HL-60/S4 treated with retinoic acid at 250 ng/mL for 4 days and 3 days (cell line): ENCODE measurements at regions not wholly inside any gene's neighbourhood (a gene's known extent, or its start where the extent isn't known, plus 50 kb on each side); places are given as distances from the start of the nearest gene placed in this dataset.
"Not testable (repeated sequence)": the region's sequence is repeated elsewhere in the genome, so short reads cannot be mapped to it uniquely, and the experiment has no call there.

ENCODE experiments used
- in situ Hi-C: fragments of 300-500 bp; cut with MboI; formaldehyde crosslinking; loops from 2 replicates; pipeline ENCODE4 v1.7.0; 2022; ENCODE audit warnings: low sequenced_read_pairs

DNA sequence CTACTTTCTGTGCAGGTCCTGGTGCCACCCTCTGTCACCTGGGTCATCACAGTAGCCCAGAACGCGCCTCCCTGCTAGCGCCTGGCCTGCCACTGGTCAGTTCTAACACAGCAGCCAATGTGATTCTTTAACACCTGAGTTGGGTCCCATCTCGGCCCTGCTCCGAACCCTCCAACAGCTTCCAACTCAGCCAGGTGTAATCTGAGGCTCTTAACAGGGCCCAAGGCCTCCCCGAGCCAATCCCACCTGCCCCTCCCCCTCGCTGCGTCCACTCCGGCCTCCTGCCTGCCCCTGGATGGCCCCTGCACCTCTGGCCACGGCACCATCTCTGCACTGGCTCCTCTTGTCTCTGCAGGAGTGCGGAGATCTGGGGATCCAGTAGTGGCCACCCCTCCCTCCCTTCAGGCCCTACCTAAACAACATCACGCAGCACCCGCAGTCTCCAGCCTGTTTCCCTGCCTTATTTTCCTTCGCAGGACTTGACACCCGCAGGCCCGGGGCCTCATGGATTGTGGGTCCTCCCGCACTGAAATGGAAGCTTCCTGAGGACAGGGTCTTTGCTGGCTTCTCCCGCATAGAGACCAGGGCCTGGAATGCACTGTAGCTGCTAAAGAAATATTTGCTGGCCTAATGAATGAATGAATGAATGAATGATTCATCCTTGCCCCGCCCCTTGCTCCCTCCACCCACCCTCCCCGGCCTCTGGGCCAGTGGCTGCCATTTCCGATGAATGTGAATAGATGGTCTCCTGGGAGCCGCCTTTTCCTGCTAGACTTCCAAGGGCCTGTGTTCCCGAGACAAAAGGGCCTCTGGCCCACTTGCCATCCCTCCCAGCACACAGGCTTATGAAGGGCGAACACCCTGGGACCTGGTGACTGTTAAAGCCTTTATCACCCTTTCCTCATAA, 174.8 kb upstream of the FOXF1 start:
- in situ Hi-C loops, result no loop called here

GRCh38 chr16:86337138-86337537, 173.2 kb upstream of the FOXF1 start:
- in situ Hi-C loops, result no loop called here

DNA sequence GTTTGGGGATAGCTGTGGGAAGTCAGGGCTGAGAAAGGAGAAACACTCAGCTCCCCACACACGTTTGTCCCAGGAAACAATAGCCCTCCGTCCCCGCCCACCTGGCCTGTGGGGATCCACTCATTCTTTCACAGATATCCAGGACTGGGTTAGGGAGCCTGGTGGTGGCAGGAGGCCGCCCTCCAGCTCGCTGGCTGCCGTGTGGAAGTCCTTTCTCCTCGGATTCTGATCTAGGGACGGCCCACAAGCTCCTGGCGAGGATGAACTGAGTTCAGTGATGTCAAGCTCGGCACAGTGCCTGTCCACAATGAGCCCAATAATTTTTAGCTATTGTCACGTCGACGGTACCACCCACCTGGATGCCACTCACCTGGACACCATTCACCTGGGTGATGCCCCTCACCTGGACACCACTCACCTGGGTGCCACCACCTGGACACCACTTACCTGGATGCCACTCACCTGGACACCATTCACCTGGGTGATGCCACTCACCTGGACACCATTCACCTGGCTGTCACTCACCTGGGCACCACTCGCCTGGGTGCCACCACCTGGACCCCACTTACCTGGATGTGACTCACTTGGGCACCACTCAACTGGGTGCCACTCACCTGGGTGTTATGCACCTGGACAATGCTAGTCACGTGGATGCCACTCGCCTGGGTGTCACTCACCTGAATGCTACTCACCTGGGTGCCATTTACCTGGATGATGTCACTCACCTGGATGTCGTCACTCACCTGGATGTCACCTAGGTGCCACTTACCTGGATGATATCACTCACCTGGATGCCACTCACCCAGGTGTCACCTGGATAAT, 172.5 kb upstream of the FOXF1 start:
- in situ Hi-C loops, result no loop called here

DNA sequence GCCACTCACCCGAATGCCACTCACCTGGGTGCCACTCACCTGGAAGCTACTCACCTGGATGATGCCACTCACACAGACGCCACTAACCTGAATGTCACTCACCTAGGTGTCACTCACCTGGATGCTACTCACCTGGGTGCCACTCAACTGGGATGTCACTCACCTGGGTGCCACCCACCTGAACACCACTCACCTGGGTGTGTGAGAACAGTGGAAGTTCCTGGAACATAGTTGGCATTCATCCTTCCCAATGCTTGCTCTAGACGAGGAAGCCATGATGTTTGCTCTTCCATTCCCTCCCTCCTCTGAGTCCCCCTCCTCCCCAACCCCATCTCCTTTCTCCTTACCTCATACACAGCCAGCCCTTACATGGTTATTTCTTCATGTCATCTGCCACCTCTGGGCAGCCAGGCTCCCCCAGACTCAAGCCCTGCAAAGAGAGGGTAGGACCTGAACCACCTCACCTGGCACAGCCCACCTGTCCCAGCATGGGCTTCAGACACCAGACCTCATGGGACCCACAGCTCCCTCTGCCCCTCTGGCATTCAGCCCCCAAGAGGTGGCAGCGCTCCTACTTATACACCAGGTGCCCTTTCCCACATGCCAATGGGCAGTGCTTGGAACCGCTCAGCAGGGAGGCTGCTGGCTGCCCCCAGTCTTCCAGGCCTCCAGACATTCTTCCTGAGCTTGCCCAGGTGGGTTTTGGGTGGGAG, 171.8 kb upstream of the FOXF1 start:
- in situ Hi-C loops, result no loop called here

DNA sequence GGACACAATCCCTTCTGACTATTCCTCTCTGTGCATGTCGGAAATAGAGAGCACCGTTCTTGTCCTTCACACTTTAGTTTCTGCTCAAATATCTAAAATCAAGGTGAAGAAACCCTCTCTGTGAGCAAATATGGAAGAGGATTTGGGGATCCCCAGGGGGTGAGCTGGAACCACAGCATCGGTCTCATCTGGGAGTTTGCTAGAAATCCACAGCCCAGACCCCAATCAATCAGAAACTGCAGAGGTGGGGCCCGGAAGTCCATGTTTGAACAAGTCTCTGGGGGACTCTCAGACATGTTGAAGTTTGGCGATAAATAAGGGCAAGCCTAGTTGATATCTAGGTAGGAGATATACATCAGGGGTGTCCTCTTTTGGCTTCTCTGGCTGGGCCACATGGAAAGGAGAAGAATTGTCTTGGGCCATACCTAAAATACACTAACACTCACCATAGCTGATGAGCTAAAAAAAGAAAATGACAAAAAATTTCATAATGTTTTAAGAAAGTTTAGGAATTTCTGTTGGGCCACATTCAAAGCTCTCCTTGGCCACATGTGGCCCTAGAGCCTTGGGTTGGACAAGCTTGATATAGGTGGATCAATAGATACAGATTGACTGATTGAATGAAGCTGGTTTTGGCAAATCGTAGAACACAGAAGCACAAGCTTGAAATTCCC, 168.0 kb upstream of the FOXF1 start:
- in situ Hi-C loops, result no loop called here

- in situ Hi-C loops, result no loop called here
These were observed 167.1 kb upstream of the FOXF1 start for GRCh38 chr16:86343027-86343795.

DNA sequence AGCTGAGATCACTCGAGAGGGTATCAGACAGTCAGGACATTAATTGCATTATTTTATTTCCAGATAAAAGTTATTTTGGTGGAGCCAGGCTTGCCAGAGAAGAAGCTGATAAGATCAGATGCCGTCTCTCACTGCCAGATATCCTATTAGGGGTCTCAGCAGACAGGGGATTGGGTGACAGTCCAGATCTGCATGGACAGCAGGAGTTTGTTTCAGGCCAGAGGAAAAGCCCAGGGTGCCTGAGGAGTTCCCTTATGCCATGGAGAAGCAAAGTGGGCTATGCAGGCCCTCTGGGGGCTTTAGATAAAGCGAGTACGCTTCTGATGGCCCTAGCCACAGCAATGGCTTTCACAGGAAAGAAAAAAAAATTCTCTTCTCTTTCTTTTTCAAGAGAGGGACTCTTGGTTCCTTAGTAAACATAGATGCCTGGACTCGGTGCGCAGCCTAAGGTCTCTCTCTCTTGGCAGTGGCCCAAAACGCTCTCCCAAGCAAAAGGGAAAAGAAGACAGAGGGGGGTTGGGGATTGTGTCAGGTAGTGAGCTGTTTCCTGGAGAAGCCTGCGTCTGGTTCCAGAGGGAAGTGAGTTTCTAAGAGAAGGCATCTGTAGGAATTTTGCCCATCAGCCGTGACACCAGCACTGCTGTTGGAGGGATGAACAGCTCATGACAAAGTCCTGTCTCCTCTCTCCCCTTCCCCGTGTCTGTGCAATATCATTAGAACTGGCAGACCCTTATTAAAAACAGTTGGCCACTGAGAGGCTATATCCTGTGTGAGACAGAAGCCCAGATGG, 166.3 kb upstream of the FOXF1 start:
- in situ Hi-C loops, result no loop called here

DNA sequence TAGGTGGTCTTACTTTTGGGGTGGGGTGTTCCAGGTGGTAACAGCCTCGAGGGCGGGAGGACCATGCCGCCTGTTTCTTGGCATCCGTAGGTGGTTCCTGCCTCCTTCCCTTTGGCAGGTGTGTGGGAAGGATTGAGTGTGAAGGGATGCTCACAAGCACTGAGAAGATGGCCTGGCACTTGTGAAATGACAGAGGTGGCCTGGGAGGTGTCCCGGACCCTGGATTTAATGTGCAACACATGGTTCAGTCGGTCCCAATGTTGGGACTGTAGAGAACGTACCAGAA, 165.8 kb upstream of the FOXF1 start:
- in situ Hi-C loops, result no loop called here

DNA sequence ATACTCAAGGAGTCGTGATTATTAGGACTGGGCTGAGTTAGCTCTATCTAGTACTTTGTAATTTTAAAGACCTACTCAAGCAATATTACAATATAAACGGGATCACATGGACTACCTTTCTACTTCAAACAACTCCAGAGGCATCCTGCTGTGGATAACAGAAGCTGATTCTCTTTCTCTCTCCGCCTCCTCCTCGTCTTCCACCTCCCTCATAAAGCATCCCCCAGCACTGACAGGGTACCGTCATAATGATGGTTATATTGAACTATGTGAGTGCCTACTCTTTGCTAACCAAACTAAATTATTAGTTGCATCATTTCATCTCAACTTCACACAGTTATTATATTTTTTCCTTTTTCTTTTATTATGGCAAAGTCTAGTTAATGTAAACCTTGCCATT, 165.4 kb upstream of the FOXF1 start:
- in situ Hi-C loops, result no loop called here

DNA sequence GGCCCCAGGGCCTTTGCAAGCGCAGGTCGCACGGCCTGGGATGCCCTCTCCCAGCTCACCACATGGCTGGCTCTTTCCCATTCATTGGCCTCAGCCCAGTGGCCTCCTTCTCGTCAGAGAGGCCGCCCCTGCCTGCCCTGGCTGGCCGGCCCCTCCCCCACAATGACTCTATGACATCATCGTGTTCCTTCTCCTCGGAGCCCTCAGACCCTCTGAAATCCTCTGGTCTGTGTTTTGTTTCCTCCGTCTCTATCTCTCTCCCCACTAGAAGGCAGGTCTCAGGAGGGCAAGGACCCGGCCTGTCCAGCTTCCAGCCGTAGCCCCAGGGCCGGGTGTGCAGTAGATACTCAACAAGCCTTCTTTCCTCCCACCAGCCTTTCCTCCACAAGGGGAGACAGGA, 164.8 kb upstream of the FOXF1 start:
- in situ Hi-C loops, result no loop called here

DNA sequence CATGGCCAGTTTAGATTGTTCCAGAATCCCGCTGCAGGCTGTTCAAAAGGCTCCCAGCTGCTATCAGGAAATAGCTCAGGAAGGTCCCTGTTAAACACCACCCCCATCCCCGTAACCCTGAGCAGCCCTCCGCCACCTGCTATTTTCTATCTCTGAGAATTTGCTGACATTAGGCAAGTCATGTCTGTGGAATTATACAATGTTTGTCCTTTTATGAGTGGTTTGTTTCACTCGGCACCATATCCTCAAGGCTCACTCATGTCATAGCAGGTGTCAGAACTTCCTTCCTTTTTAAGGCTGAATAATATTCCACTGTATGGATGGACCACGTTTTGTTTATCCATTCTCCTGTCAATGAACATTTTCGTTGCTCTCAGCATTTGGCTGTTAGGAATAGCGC, 164.3 kb upstream of the FOXF1 start:
- in situ Hi-C loops, result no loop called here

GRCh38 chr16:86347090-86347489, 163.2 kb upstream of the FOXF1 start:
- in situ Hi-C loops, result no loop called here

- in situ Hi-C loops, result no loop called here
These were observed 162.3 kb upstream of the FOXF1 start for GRCh38 chr16:86347916-86348555.

GRCh38 chr16:86349338-86349900, 160.9 kb upstream of the FOXF1 start:
- in situ Hi-C loops, result no loop called here

DNA sequence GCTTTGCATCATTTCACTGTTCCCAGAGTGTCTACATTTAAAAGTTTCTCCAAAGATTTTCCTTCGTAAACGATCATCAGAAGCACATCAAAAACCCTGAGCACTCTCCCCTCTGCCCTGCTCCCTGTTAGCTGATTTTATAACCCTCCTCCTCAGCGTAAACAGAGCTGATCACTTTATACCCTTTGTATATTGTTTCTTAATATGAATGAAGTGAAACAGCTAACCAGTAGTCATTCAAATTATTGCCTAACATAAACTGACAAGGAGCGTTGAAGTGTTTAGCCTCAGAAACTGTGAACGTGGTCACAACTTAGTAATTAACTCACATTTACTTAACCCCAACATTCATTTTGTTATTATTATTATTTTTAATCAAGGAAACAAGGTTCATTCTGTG, 160.0 kb upstream of the FOXF1 start:
- in situ Hi-C loops, result no loop called here

GRCh38 chr16:86351041-86351784, 159.1 kb upstream of the FOXF1 start:
- in situ Hi-C loops, result no loop called here

DNA sequence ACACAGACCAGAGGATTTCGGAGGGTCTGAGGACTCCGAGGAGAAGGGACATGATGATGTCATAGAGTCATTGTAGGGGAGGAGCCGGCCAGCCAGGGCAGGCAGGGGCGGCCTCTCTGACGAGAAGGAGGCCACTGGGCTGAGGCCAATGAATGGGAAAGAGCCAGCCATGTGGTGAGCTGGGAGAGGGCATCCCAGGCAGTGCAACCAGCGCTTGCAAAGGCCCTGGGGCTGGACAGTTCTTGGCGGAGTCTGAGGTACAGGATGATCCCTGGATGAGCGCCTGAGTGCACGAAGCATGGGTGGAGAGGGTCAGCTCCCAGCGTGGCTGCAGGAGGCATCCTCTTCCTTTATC, 158.6 kb upstream of the FOXF1 start:
- in situ Hi-C loops, result not testable (repeated sequence)

DNA sequence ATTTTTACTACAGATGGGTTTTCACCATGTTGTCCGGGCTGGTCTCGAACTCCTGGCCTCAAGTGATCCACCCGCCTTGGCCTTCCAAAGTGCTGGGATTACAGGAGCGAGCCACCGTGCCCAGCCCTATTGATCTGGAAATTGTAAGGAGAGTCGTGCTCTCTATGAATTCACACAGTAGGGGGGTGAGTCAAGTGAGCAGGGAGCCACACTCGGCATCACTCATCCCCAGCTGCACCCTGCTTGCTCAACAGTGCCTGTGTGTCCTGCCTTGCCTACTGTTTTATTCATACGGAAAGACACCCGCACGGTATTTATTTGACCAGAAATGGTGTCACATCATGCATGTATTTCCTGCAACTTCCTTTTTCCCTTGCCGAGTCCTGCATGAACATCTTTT, 157.2 kb upstream of the FOXF1 start:
- in situ Hi-C loops, result no loop called here
